WTC11 (cell line): ENCODE measurements at regions not wholly inside any gene's neighbourhood (a gene's known extent, or its start where the extent isn't known, plus 50 kb on each side); places are given as distances from the start of the nearest gene placed in this dataset.

Experiments used
- ATAC-seq: fragments of 200-7000 bp; cut with Tn5 transposase; 2 replicates; pipeline ENCODE4 v1.10.0; 2021; ENCODE audit warnings: mild to moderate bottlenecking, moderate library complexity
- CTCF ChIA-PET: fragments of 300-600 bp; sonication (Branson Sonifier 250); formaldehyde crosslinking; loops from one replicate; lab custom pipeline; 2021; ENCODE audit warnings: antibody characterized with exemption; lab: Charles Lee
- POLR2A ChIA-PET: fragments of 350-600 bp; sonication (Branson Sonifier 250); formaldehyde crosslinking; loops from one replicate; lab custom pipeline; 2021; ENCODE audit warnings: antibody characterized with exemption; lab: Charles Lee
- DNase-seq: peaks from one replicate; pipeline ENCODE4 v3.0.0; 2021; ENCODE audit warnings: low spot score
- H3K27ac Mint-ChIP-seq: 2 replicates; pipeline ENCODE4 v1.8.0; 2021; ENCODE audit warnings: mixed read lengths
- H3K27me3 Mint-ChIP-seq: 2 replicates; pipeline ENCODE4 v1.8.0; 2021; ENCODE audit warnings: low read depth, mild to moderate bottlenecking, moderate library complexity, mixed read lengths
- H3K36me3 Mint-ChIP-seq: 2 replicates; pipeline ENCODE4 v1.8.0; 2021; ENCODE audit warnings: mixed read lengths
- H3K4me1 Mint-ChIP-seq: 2 replicates; pipeline ENCODE4 v1.8.0; 2022; ENCODE audit warnings: mixed read lengths
- H3K4me3 Mint-ChIP-seq: 2 replicates; pipeline ENCODE4 v1.8.0; 2021; ENCODE audit warnings: mild to moderate bottlenecking, moderate library complexity, mixed read lengths
- H3K9me3 Mint-ChIP-seq: 2 replicates; pipeline ENCODE4 v1.8.0; 2021; ENCODE audit warnings: mixed read lengths
- ATF6 ChIP-seq: sonication (generic); formaldehyde crosslinking; IDR thresholded peaks from 2 replicates; pipeline ENCODE4 v1.8.1; 2023; ENCODE audit warnings: mild to moderate bottlenecking, missing genetic modification reagents
- CBFB ChIP-seq: sonication (generic); formaldehyde crosslinking; IDR thresholded peaks from 2 replicates; pipeline ENCODE4 v1.8.1; 2022; ENCODE audit warnings: mild to moderate bottlenecking, low read depth, missing genetic modification reagents
- CTCF ChIP-seq: fragments of 200-600 bp; IDR thresholded peaks from 2 replicates; pipeline ENCODE4 v1.8.0; 2022; ENCODE audit warnings: antibody characterized with exemption
- ELF4 ChIP-seq: sonication (generic); formaldehyde crosslinking; IDR thresholded peaks from 2 replicates; pipeline ENCODE4 v1.8.1; 2022; ENCODE audit warnings: low read depth, mild to moderate bottlenecking, moderate library complexity, missing genetic modification reagents
- FOXK1 ChIP-seq: sonication (generic); formaldehyde crosslinking; IDR thresholded peaks from 2 replicates; pipeline ENCODE4 v1.8.0; 2022; ENCODE audit warnings: mild to moderate bottlenecking, moderate library complexity, missing genetic modification reagents
- GRHL2 ChIP-seq: fragments of 250-450 bp; sonication (Bioruptor Pico); IDR thresholded peaks from 2 replicates; pipeline ENCODE4 v1.8.0; 2022; ENCODE audit warnings: mild to moderate bottlenecking, moderate library complexity; ENCODE audit not compliant: insufficient replicate concordance, severe bottlenecking
- PRDM15 ChIP-seq: sonication (generic); formaldehyde crosslinking; IDR thresholded peaks from 2 replicates; pipeline ENCODE4 v1.8.0; 2022; ENCODE audit warnings: missing genetic modification reagents
- RELA ChIP-seq: sonication (generic); formaldehyde crosslinking; IDR thresholded peaks from 2 replicates; pipeline ENCODE4 v1.8.1; 2022; ENCODE audit warnings: missing genetic modification reagents, mild to moderate bottlenecking, borderline replicate concordance
- TEAD1 ChIP-seq: sonication (generic); formaldehyde crosslinking; IDR thresholded peaks from 2 replicates; pipeline ENCODE4 v1.8.0; 2022; ENCODE audit warnings: mild to moderate bottlenecking, missing genetic modification reagents
- USF1 ChIP-seq: sonication (generic); formaldehyde crosslinking; IDR thresholded peaks from 2 replicates; pipeline ENCODE4 v1.8.0; 2022; ENCODE audit warnings: mild to moderate bottlenecking, missing genetic modification reagents
- ZBTB21 ChIP-seq: sonication (generic); formaldehyde crosslinking; IDR thresholded peaks from 2 replicates; pipeline ENCODE4 v1.8.1; 2023; ENCODE audit warnings: mild to moderate bottlenecking, missing genetic modification reagents, borderline replicate concordance
- ZMAT4 ChIP-seq: fragments of 250-450 bp; sonication (Bioruptor Pico); IDR thresholded peaks from 2 replicates; pipeline ENCODE4 v1.9.0; 2021; ENCODE audit warnings: mild to moderate bottlenecking
- ZNF219 ChIP-seq: sonication (generic); formaldehyde crosslinking; IDR thresholded peaks from 2 replicates; pipeline ENCODE4 v1.8.0; 2023; ENCODE audit warnings: missing genetic modification reagents, mild to moderate bottlenecking, borderline replicate concordance
- ZNF281 ChIP-seq: sonication (generic); formaldehyde crosslinking; IDR thresholded peaks from 2 replicates; pipeline ENCODE4 v1.8.0; 2023; ENCODE audit warnings: mild to moderate bottlenecking, missing genetic modification reagents
- ZNF416 ChIP-seq: fragments of 250-450 bp; sonication (Bioruptor Pico); IDR thresholded peaks from 2 replicates; pipeline ENCODE4 v1.9.0; 2021; ENCODE audit warnings: mild to moderate bottlenecking, inconsistent platforms
- ZNF512 ChIP-seq: sonication (generic); formaldehyde crosslinking; IDR thresholded peaks from 2 replicates; pipeline ENCODE4 v1.8.1; 2022; ENCODE audit warnings: missing genetic modification reagents, borderline replicate concordance
- ZSCAN18 ChIP-seq: fragments of 250-450 bp; sonication (Bioruptor Pico); IDR thresholded peaks from 2 replicates; pipeline ENCODE4 v2.1.2; 2022; ENCODE audit warnings: mild to moderate bottlenecking, moderate library complexity

- no peak for TF ChIP-seq ZNF281 (CRISPR knock-in tag)
- TF ChIP-seq, all 79 proteins: peak for 0
Observed at GRCh38 chr6:92566632-92567031, 852.7 kb downstream of the EPHA7 start (continued).

- ATAC-seq (no peak), DNase-seq (no peak)
- Mint-ChIP-seq H3K4me1 (peaks cover 5% of the 10 kb centered on the region; the same call in 1 of the 2 replicates), H3K4me3 (no peak overlapping the region), H3K36me3 (no peaks in the 10 kb centered on the region), H3K27me3 (no peaks in the 10 kb centered on the region), H3K9me3 (no peaks in the 10 kb centered on the region), H3K27ac (no peak overlapping the region)
- no peak for TF ChIP-seq CTCF
- TF ChIP-seq ZSCAN18 (CRISPR knock-in tag), result no peak
- no peak for TF ChIP-seq ZNF512 (CRISPR knock-in tag)
- TF ChIP-seq ZMAT4 (CRISPR knock-in tag), result no peak
- no peak for TF ChIP-seq PRDM15 (CRISPR knock-in tag)
- TF ChIP-seq USF1 (CRISPR knock-in tag), result no peak
- TF ChIP-seq ZNF219, result no peak
- TF ChIP-seq FOXK1 (CRISPR knock-in tag), result no peak
- no peak for TF ChIP-seq ZBTB21 (CRISPR knock-in tag)
- no peak for TF ChIP-seq ELF4 (CRISPR knock-in tag)
- no peak for TF ChIP-seq TEAD1
- no peak for TF ChIP-seq GRHL2
- no peak for TF ChIP-seq ATF6
- no peak for TF ChIP-seq RELA (CRISPR knock-in tag)
- no peak for TF ChIP-seq CBFB
- no peak for TF ChIP-seq ZNF416 (CRISPR knock-in tag)
- POLR2A ChIA-PET, result no interaction called here
- CTCF ChIA-PET, result no interaction called here
Observed at GRCh38 chr6:92564376-92564775, 855.0 kb downstream of the EPHA7 start.
